ENCODE measurements at regions not wholly inside any gene's neighbourhood (a gene's known extent, or its start where the extent isn't known, plus 50 kb on each side); places are given as distances from the start of the nearest gene placed in this dataset.

GRCh38 chr4:121517241-121517640 is 136.4 kb upstream of the QRFPR start:
- DNase-seq, result no peak

DNA sequence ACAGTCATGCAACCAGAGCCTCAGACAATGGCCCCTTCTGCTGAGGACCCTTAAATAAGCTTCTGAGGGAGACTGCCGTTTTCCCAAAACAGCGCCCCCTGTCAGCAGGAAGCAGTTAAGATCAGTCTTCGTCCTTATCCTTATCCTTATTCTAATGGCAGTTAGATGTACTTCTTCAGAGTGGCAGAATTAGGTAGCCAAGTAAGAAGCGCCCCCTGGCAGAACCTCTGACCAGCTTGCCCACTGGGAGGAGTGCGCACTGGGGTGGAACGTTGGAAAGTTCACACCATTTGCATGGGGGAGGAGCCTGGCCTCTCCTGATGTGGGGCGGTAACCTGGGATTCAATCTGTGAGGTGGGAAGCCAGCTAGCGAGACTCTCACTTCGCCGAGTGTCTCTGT is 133.6 kb upstream of the QRFPR start:
- DNase-seq, result no peak

DNA sequence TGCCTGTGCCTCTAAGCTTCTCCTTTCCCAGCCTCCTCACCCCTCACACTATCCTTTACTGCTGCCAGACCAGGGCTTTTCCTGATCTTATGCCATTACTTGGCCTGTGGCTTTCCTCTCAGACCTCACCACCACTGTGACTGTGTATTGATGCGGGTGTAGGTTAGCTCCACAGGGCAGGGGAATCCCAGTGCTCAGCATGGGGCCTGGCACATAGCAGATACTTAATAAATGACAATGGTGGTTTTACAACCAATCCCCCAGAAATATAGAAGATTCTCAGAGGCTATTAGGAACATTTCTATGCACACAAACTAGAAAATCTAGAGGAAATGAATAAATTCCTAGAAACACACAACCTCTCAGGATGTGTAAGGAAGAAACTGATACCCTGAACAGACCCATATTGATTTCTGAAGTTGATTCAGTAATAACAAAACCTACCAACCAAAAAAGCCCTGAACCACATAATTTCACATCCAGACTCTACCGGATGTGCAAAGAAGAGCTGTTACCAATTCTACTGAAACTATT is 129.6 kb upstream of the QRFPR start:
- DNase-seq, result no peak

DNA sequence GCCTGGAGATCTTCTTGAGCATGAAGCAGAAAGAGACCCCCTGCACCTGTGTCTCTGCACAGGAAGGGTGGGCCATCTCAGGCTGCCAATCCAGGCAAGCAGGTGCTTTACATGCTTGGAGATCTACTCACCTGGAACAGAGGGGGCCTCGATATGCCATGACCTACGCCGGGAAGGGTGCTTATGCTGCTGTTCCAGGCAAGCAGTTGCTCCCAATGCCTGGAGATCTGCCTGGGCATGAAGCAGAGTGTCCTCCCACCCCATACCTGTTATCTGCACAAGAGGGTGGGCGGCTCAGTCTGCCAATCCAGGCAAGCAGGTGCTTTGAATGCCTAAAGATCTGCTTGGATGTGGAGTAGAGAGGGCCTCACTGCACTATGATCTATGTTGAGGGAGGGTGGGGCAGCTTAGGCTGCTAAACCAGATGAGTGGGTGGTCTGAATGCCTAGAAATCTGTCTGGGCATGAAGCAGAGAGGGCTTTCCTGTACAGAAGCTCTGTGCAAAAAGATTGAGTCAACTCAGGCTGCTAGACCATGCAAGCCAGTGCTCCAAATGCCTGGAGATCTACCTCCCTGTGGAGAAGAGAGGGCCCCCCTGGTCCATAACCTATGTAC is 104.5 kb upstream of the QRFPR start:
- no peak for DNase-seq

DNA sequence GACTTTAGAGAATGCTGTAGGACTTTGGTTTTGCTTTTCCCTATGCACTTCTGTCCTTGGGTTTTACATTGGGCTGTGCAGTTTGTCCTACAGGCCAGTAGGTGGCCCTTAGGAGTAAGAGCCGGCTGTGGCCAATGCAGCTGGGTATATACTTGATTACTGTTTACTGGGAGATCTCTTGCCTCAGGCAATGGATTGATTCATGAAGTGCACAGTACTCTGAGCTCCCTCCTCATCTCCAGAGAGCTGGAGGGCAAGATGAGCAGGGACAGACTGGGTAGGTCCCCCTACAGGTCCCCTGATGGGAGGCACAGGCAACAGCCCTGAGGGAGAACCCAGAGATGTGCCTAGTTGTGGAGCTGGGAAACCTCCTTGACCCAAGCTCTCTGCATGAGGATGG is 103.8 kb upstream of the QRFPR start:
- DNase-seq, result no peak

- no peak for DNase-seq
These were observed 99.0 kb upstream of the QRFPR start for GRCh38 chr4:121479808-121480207.

DNA sequence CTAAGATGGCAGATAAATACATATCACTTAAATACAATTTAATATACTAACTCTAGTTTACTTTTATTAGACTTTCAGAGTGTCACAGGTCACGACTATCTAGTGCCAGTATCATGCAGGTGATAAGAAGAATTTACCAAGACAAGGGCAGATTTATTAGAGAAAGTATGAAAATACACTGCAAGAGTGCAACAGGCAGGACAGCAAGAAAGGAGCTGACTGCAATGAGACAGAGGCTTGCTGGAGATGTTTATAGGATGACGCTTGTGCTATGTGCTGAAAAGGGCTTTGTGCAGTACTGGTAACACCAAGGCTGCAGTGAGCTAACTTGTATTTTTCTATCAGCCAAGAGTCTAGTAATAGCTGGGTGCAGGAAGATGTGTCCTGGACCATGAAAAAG is 96.7 kb upstream of the QRFPR start:
- no peak for DNase-seq

DNA sequence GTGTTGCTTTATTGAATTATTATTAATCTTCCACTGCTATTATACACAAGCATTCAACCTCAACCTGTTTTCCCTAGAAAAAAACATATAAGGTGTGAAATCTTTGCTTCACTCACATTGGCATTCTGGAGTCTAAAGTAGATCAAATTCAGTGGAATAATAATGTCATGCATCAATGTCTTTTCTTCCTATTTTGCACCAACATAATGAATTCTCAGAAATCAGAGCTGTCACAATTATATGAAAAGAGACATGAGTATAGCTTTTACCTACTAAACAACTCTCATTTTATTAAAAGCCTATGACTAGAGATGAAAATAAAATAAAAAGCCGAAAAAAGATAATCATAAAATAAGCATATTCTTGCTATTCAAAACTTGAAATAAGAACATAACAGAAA is 96.3 kb upstream of the QRFPR start:
- DNase-seq, result no peak

DNA sequence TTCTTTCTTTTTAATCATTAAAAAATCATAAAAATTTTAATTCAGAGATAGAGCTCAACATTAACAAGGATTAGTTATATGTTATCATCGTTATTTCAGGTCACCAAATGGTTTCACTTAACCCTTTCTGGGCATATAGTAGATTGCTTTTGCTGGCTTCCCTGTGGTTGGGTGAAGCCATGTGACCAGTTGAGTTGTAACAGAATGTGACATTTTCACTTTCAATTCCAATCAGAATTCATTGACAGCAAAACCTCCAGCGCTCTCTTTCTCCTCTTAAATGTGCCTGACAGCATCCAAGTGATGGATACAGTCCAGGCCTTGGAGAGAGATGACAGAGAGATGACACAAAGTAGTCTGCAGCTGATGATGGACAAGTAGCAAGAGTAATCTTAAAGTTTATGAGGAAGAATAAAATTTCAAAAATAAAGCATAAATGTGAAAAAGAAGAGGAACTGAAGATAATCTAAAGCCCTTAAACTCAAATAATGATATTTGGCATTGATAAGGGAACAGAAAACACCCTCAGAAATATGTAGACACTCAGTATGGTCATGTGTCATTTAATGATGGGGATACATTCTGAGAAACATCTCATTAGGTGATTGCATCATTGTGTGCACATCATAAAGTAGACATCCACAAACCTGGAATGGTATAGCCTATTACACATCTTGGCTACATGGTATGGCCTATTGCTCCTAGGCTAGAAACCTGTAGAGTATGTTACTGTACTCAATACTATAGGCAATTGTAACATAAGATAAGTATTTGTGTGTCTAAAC is 92.3 kb upstream of the QRFPR start:
- DNase-seq, result no peak

DNA sequence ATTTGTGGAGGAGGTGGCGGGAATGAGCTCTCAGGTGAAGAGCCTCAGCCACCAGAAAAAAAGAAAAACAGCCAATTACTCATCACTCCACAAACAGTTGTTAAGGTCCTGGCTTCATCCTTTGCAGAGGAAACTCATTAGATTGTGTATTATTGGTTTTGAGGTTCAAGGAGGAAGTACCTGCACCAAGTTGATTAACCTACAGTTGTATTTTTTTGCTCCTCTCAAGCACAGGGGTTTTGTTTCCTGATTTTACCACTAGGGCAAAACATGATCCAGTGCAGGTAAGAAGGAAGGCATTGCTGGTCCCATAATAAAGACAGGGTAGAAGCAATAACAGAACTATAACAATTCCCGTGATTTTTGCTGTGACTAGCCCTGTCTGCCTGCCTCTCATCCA is 84.0 kb upstream of the QRFPR start:
- DNase-seq, result no peak

DNA sequence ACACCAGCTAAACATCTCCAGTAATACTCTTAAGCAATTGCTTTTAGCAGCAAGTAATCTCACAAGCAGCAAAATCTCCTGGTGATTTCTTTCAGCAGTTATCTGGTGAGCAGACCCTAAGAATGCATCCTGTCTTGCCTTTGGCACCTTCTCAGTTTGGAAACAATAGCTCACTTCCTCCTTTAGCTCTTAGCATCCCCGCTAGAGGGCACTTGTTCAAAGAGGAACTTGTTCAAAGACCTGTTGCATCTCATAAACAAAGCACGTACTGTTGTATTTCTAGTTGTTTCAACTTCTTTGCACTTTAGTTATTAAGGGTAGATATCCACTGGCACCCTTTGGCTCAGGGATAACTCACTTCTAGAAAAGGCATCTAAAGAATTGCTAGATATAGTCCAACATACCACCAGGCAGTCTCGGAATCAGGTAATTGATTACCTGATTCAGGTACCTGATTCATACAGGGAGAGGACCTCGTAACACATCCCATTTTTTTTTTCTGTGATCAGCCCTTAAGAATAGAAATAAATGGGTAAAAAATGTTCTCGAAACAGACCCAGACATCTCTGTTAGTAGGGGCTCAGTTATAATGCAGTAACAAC is 81.9 kb upstream of the QRFPR start:
- DNase-seq, result peak in 1 of 2 experiments; percentile 8

DNA sequence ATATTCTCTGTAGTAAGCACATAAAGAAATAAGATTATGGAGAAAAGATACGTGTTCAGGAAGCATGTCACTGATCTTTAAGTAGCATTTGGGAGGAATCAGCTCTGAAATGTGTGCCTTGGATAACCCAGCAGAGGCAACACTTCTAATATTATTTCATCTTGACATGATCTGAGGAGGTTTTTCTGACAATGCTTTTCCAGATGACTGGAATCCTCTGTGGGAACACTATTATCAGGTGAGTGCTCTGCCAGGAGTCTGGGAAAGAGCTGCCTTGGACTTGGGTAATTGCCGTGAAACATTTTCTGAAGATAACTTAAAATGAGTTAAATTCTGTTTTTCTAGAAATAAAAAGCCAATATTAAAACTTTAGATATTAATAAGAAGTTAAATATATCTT is 78.2 kb upstream of the QRFPR start:
- no peak for DNase-seq

DNA sequence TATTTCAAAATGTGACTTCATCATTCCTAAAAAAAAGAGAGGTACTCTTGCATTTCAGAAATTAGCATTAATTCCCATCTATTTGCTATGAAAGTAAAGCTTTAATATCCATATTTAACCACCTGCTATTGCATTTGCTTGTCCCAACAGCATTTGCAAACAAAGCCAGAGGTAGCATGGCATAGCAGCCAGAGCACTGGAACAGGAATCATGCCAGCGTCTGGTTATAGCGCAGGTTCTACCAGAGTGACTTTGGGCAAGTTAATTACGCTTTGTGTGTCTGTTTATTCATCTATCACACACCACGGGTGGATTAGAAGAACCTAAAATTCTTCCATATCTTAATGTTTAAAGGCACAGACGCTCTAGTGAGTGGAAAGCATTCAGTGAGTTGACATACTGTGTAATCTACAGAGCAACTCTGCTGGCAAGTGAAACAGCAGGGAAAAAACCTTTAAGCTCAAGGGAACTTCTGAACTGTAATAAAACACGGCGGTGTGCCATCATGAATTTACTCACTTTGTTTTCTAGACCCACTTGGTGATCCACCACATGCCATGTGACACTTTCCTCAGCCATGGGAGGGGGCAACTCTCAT is 76.6 kb upstream of the QRFPR start:
- no peak for DNase-seq

DNA sequence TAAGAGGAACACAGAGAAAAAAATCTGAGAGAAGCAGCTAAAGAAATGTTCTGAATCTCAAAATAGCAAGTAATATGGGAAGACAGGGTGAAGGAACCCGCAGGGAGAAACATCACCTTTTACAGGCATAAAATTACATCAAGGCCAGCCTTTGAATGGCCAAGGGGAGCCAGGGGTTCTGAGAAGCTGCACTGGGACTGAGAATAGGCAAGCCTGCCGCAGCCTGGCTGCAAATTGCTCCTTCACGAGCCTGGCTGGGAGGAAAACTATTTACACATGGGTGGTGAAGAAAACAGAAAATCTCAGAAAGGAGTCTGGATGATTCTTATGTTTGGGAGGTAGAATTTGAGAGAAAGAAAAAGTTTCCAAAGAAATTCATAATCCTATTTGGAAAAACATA is 74.5 kb upstream of the QRFPR start:
- no peak for DNase-seq

- DNase-seq, result no peak
These were observed 73.6 kb upstream of the QRFPR start for GRCh38 chr4:121454251-121454979.

- no peak for DNase-seq
These were observed 70.5 kb upstream of the QRFPR start for GRCh38 chr4:121451310-121451709.

GRCh38 chr4:121449416-121449815 is 68.6 kb upstream of the QRFPR start:
- DNase-seq, result no peak

DNA sequence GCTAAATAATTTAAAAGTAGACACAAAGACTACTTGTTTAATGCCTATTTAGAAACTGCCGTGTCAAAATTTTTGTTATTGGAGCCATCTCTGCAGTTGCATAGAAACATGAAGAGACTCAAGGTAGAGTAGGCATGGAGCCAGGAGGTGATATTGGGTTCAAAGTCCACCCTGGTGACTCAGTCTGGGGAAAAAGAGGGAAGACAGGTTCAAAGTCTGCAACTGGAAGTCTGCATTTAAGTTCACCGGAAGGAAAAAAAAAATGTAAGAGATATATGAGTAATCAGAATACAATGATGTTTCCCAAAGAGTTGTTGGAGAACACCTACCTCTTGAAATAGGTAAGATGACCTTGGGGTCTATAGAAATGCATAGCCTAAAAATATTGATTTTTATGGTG is 67.4 kb upstream of the QRFPR start:
- DNase-seq, result no peak

DNA sequence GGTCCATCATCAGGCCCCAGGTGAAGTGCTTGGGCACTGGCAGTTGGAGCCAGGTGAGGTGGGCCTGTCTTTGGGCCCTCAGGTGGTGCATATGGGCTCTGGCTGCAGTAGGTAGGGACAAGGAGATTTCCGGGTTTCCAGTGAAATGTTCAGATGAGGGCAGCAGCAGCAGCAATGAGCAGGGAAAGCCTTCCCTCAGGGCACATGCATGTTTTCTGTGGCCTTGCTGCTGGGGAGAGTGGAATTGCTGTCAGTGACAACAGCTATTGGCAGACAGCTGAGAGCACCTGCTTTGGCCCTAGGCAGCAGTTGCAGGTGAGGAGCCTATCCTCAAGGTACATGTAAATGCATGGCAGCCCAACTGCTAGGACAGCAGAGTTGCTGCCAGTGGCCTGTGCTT is 58.9 kb upstream of the QRFPR start:
- DNase-seq, result no peak
